ENCODE measurements at regions not wholly inside any gene's neighbourhood (a gene's known extent, or its start where the extent isn't known, plus 50 kb on each side); places are given as distances from the start of the nearest gene placed in this dataset.

DNA sequence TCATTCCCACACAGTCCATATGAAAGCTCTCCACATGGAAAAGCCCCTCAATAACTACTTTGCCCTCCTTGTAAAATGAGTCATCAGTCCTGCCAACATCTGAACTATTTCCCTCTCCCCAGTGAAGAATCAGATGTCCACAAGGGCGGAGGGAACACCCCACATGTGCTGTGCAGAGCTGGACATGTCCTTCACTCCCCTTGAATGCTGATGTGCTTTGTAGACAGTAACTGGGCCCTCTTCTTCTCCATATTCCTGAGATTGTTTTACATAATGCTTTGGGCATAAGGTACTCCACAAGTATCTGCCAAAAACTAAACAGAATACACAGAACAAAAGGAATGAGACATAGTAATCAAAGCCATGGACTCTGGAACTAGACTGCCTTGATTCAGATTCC lies 879.4 kb downstream of the BCL11A start:
- DNase-seq (ENCODE audit: low read depth), result no peak

DNA sequence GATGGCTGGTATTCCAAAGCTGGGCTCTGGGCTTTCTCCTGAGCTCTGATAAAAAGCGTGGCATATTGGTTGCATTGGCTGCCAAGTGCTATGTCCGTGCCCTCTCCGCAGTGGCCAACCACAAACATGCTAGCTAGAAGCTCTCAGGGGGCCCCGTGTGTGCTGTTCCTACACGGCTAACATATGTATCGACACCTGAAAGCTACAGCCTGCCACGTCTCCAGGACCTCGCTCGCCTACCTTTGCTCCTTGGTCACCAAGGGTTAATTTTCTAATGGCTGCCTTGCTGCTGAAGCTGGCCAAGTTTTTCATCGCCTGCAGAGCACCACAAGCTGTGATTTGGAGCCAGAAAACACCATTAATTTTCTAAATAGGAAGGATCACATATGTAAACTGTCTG lies 888.4 kb downstream of the BCL11A start:
- DNase-seq (ENCODE audit: low read depth), result no peak

DNA sequence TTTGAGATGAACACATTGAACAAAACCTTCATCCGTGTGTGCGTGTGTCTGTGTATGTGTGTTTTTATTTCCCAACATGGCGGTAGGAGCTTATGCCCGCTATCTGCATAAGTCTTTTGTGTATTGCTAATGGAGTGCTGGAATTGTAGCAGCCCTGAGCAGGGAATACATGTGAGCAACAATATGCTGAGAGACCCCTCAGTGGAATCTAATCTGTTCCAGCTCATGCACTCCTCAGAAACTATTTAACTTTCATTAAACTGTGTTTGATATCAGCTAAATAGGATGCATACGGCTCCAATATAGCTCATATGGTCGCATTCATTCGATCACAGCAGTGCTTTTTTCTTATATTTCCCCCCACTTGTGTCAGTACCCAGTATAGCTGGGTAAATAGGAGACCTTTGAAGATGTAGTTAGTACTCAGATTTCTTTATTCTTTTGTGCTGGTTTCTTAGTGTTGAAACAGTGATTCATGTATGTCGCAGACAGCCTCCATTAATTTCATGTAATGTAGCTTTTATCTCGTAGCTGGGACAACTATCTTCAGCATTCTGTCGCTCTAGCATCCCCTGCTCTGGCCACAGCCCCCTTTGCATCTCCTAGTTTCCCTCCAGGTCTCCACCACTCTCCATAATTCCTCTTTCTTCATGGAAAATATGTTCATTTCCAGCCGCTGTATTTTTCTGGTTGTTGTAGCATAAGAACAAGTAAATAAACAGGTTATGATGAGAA lies 891.2 kb downstream of the BCL11A start:
- no peak for DNase-seq (ENCODE audit: low read depth)

DNA sequence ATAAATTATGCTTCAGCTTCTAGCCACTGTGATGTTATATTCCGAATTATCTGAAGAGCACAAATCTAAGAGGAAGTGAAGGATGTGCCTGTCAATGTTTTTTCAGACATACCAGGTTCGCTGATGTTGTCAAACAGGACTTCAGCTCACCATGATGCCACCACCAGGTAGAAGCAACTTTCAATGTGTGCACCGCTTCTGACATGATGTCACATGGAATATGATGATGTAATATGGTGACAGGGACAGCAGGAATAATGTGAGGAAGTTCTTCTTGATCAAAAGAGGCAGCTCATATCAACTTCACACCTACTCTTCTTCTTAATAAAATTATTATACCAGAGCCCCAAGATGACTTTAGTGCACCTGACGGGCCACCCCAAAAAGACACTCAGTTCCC lies 893.2 kb downstream of the BCL11A start:
- no peak for DNase-seq (ENCODE audit: low read depth)

DNA sequence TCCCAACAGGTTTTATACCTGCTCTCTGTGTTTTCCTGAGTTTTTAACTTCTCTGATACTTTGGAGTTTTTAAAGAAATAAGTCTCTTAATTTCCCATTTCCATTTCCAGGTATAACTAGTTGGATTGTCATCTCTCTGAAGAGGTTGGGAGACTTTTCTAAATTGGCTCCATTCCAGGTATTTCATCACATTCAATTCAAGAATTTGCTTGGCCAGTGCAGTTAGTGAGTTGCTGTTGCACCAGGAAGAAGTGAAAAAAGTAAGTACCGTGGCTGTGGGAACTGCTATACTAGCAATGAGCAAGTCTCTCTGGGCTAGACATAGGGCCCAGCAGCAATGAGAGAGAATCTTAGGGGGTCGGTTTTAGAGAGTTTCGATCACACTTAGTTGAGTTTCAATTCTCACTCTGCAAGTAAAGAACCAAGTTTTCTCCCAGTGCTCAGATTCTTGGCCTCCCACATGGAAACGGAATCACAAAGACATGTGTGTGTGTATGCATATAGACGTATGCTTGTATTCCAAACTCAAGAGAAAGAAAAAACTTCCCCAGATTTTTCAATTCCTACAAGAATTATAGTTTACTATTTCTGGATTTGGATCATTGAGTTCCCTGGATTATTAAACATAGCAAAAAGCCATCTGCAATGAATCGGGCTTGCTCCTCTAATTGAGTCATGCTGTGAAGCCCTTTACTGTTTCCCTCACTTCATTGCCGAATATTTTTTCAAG lies 894.4 kb downstream of the BCL11A start:
- DNase-seq (ENCODE audit: low read depth), result no peak

DNA sequence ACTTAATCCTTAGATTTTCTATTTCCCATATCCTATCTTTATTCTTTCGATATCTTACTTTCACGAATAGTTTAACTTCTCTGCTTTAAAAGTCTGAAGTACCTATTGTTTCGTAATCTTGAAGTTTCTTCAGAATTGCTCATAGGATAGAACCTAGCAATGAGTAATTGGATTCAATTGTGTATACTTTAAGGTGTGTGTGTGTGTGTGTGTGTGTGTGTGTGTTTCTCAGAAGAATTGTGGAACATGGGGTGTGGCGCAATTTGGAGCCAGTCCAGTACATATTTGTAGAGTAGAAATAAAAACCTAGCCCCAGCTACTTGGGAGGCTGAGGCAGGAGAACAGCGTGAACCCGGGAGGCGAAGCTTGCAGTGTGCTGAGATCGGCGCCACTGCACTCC lies 897.6 kb downstream of the BCL11A start:
- no peak for DNase-seq (ENCODE audit: low read depth)

DNA sequence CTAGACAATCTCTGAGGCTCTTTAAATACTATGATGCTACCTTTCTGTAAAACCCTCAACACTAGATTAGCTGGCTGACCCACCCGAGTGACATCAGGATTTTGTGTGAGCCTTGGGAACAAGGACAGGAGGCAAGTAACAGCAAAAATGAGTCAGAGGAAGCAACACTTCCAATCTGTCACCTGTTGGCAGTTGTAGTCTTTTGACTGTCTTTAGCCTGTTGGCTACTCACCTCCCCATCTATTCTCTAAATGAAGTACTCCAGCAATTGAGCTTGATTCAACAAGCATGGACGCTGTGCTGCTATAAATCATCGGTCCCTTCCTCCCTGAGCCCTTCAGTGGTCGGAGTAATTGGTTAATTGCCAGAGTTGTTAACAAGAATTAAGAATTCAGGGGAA lies 898.7 kb downstream of the BCL11A start:
- no peak for DNase-seq (ENCODE audit: low read depth)

DNA sequence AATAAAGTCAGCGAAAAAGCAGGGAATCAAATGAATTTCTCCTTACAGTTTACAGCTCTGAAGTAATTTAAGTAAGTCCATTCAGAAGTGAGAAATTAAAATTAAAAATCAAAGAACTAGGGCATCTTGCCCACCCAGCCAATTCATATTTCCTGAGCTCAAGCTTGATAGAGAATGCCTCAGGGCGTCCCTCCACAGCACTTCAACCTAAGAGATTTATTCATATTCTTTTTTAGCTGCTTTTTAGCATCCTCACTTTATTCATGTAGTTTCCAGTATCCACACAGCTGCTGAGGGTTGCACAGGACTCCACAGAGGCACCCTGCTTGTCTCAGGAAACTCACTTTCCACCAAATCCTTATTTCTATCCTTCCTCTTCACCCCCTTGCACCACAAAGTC lies 900.3 kb downstream of the BCL11A start:
- DNase-seq (ENCODE audit: low read depth), result no peak

DNA sequence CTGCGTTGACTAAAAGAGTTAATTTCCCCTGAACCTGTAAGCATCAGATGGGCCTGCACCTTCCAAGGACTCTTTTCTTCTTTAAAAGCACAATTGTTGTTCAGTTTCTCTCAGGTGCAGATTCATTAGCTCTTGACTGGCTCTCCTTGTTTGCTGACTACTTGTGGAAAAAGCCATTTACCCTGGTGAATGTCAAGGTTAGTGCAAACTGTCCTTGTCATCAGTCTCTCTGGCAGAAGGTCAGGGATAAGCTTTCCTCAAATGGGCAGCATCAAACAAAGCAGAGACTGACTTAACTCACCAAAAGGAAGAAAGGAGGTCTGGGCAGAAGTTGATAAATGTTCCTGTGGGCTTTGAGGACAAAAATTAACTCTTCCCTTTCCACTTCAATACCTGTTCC lies 922.7 kb downstream of the BCL11A start:
- DNase-seq (ENCODE audit: low read depth), result no peak

DNA sequence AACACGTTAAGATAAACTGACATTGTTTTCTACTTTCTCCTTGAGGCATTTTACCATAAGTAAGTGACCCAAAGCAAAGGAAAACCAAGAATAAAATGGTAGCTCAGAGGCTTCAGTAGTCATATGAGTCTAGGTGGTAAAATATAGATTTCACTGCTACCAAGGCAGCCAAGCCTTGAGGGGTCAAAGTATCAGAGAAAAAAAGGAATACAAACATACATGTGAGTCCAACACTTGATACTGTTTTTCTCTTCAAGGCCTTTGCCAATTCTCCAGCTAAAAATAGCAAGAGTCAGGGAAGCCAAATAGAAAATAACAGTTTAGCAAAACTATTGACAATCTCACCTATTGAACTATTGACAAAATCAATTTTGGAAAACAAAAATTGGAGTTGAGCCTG lies 925.9 kb downstream of the BCL11A start:
- no peak for DNase-seq (ENCODE audit: low read depth)

DNA sequence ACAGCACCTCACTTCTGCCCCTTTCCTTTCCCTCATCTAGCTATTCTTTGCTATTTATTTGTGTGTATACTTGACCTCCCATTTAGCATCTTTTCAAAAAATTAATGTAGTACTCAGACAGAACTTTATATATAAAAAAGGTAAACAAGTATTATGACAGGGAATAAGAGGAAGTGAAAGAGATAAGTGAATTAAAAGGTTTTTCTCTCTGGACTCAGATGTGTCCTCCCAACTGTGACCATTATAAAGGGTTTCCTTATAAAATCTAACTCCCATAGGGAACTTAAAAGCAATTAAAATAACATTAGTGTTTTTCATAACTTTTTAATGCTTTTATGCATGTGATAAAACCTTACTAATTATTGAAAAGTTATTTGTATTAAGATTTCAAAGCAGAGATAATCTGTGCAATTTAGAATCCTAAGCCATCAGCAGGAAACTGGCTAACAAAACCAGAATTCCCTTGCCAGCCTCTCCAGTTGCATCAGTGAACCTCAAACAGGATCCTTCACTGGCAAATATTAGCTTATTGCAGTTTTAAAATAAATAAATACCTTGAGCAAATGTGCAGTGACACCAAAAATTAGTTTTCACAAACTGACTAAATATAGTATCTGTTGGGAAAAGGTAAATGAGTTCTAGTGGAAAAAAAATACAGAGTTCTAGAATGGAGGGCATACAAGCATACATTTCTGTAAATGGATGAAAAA lies 930.7 kb downstream of the BCL11A start:
- DNase-seq (ENCODE audit: low read depth), result no peak

DNA sequence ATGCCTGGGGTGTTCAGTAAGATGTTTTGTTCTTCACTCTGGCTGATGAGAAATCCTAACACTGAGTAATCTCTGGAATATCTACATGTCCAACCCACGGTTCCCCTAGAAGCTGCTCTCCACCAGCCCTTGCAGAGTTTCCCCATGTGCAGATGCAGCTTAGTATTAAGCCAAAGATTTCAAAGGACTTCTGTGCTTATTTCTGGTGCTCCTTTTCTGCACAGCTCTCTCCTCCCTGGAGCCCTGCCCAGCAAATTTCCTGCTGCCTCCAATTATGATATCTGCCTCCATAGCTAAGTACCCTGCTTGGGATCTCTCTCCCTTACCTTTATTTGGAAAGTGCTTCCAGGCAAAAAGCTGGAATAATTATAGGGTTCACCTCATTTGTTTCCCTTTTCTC lies 949.3 kb downstream of the BCL11A start:
- no peak for DNase-seq (ENCODE audit: low read depth)

DNA sequence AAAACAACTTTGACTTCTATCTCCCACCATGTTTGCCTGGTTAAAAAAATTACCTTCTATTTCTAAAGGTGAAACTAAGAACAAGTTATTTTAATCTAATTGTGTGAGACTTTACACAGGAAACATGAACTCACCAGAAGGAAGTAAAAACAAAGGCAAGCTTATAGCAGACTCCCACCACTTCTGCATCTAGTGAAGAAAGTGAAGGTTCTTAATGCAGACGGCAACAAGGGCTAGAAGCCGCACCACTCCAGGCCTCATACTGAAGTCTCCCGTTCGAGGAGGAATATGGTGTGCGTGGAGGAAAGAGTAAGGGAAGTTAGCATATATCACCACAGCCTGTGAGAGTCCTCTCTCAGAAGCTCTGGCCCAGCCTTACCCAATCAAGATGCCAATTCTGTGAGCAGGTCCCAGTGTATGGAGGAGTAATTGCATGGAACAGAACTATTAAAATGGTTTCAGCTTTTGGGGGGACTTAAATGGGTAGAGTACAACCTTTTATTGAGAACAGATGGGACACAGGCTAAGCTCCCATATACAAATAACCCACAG lies 958.7 kb downstream of the BCL11A start:
- no peak for DNase-seq (ENCODE audit: low read depth)

DNA sequence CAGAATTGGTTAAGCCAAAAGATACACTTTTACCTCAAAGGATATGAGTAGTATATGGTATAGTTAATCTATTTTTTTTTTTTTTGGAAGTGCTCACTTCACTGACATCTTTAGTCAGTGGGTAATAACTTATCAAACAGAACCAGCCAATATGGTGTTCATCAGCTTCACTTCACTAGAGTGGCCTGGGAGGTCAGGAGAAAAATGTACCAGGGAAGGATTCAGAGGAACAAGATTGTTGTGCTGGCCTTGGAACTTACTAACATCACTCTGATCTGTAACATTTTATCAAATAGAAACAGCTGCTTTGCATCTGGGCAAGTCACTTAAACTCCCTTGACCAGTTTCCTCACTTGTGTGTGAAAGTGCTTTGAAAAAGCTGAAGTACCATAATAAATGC lies 962.7 kb downstream of the BCL11A start:
- no peak for DNase-seq (ENCODE audit: low read depth)

DNA sequence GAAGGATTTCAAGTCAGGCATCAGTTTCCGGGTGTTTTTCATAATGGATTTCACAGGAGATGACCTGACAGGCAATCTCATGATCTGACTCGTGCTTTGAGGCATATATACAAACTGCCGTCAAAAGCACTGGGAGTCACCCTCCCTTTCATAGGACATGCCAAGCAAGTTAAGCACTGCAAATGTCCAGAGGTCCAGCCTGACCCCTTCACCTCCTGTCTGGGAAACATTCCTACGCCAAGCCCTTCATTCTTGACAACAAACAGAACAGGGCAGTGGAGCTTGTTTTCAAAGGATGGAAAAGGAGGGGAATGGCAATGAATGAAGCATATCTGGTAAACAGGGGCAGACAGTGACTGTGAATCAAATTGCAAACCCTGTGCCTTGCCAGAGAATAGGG lies 963.6 kb downstream of the BCL11A start:
- DNase-seq (ENCODE audit: low read depth), result no peak

DNA sequence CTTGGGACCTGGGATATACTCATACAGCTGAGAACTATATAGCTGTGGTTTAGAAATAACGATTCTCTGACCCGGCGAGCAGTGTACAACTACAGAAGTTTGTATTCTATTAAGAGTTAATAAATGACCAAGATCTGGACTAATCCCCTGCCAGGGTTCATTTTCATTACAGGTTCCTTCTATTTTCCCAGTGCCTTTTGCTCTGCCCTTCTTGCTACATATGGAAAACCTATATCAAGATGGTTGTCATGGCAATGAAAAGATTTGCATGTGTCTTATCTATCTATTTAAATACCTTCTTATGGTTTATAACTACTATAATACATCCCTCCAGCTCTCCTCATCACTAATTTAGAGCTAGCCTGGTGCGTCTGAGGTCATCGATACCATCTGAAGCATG lies 965.2 kb downstream of the BCL11A start:
- DNase-seq (ENCODE audit: low read depth), result no peak

DNA sequence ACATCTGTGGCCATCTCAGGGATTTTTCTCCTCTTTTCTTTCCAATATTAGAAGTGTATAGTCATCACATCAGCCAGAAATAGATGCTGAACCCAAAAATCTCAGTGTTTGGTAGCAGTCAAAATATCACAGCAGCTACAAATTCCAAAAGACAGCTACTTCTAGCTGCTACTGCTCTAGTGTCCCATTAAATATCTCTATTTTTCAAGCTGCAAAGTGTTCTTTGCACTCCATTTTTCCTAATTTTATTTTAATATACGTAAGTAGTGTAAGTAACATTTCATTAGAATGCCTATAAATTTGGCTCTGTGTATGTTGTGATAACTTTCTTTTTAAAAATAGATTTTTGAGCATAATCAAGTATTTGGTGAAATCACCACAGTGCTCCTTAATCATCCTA lies 967.3 kb downstream of the BCL11A start:
- DNase-seq (ENCODE audit: low read depth), result no peak

DNA sequence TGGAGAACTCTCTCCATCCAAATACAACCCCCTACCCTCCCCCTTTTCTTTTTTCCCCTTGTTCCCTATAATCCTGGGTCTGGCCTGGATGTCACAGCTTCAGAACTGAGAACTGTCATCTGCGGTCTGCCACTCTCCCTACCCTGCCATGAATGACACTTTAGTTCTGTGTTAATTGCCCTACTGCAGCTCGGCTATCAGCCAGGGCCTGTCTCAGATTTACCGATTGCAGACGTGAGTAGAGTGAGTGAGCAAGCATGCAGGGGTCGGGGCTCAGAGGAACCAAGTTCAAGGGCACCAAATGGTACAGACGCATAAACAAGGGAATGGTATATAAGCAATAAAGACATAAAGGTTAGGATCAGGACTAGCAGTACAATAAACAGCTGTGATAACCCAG lies 967.8 kb downstream of the BCL11A start:
- no peak for DNase-seq (ENCODE audit: low read depth)

DNA sequence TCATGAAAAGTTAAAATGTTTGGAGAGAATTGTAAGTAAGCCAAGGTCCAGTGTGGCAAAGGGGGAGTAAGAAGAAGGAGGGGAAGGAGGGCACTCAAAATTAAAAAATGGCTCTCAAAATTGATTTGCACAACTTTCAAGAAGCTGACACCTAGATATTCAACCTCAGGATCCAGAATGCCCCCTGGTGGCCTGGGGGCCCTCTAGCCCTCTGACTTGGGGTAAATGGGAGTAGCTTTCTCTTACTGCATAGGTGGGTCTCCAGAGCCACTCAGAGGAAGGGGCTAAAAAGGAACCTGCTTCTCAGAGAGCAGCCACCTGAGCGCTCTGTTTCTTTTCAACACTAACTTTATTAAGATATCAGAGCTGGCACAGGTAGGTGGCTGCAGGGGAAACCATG lies 968.5 kb downstream of the BCL11A start:
- DNase-seq (ENCODE audit: low read depth), result no peak

DNA sequence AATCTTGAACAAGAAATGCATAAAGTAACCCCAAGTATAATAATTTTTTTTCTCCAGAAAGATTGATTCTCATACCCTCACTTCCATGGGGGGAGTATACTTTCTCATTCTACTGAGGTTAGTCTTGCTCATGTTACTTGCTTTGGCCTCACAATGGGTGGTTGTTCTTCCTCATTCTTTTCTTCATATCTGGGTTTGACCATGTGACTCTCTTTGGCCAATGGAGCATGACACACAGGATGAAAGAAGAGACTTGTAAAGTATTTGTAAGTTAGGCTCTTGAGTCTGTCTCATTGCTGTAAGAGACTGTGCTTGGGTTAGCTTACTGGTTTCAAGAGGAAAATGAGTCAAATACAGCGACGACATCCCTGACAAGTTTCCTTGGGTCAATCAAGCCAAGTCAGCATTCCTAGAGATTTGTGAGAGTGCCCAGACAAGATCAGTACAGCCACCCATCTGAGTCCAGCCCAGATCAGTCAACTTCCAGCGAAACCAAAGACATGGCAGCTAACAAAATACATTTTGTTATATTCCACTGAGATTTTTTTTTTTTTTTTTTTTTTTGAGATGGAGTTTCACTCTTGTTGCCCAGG lies 970.2 kb downstream of the BCL11A start:
- DNase-seq (ENCODE audit: low read depth), result no peak

DNA sequence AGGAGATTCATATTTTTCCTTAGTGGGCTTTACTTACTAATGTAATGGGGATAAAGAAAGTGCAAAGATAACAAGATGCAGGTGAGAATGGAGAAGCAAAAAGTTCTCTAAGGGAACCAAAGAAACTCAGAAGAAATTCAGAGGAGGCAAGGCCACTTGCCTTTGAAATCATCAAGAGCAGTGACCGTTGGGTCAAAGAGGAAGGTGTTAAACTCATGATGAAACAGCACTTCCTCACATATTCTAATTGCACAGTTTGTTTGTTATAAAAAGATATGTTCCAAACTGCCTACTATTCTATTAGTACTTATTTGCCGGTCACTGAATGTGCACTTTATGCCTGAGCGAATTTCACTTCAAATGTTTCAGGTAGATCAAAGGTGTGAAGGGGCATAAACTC lies 975.1 kb downstream of the BCL11A start:
- no peak for DNase-seq (ENCODE audit: low read depth)

DNA sequence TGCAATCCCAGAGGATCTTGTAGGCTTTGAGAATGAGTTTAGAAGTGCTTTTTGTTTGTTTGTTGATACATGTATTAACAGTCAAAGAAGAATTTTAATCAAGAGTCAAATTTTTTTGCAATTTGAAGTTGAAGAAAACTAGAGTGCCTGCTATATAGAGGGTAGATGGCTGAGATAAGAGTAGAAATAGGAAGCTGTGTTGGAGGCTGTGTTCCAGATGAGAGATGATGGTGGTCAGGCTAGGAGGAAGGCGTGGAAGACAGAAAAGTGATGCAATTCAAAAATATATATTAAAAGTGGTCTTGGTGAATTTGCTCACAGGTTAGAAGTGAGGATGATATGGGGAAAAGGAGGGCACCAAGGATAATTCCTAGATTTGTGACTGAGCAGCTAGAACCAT lies 978.3 kb downstream of the BCL11A start:
- DNase-seq (ENCODE audit: low read depth), result no peak

DNA sequence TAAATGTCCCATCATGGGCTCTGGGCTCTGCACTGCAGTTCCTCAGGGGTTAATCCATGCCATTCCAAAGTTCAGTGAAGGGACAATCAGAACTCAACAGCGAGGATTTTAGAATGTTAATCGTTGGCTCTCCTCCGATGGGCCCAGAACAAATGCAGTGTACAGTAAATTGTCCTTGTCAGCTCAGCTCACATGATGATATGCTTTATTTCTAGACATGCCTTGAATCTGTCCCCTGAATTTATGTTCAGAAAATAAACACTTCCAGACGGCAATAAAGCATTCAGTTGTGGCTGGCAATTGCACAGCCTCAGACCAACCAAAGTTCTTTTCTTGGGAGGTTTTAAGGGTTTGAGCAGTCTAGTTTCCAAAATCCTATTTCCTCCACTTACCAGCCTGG lies 981.2 kb downstream of the BCL11A start:
- no peak for DNase-seq (ENCODE audit: low read depth)
